ENCODE measurements at regions not wholly inside any gene's neighbourhood (a gene's known extent, or its start where the extent isn't known, plus 50 kb on each side); places are given as distances from the start of the nearest gene placed in this dataset.

GRCh38 chr2:39994151-39994550, 215.1 kb upstream of the THUMPD2 start (continued):
- TF ChIP-seq, protein P1, sequence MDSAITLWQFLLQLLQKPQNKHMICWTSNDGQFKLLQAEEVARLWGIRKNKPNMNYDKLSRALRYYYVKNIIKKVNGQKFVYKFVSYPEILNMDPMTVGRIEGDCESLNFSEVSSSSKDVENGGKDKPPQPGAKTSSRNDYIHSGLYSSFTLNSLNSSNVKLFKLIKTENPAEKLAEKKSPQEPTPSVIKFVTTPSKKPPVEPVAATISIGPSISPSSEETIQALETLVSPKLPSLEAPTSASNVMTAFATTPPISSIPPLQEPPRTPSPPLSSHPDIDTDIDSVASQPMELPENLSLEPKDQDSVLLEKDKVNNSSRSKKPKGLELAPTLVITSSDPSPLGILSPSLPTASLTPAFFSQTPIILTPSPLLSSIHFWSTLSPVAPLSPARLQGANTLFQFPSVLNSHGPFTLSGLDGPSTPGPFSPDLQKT (IDR thresholded peaks at IDR 0.05; ENCODE audit: borderline replicate concordance, low read depth, low read length): no peak
- TF ChIP-seq SCRT1 (tag by site-specific recombination; IDR thresholded peaks at IDR 0.05; ENCODE audit: borderline replicate concordance): no peak
- TF ChIP-seq ZNF155 (tag by site-specific recombination; IDR thresholded peaks at IDR 0.05): no peak
- no peak for TF ChIP-seq PRDM2 (tag by site-specific recombination; IDR thresholded peaks at IDR 0.05; ENCODE audit: borderline replicate concordance)
- no peak for TF ChIP-seq GFI1B (tag by site-specific recombination; IDR thresholded peaks at IDR 0.05)
- TF ChIP-seq ZNF223 (tag by site-specific recombination; IDR thresholded peaks at IDR 0.05): no peak
- no peak for TF ChIP-seq ZBTB7A (tag by site-specific recombination; IDR thresholded peaks at IDR 0.05; ENCODE audit: low read depth)
- TF ChIP-seq, protein P2, sequence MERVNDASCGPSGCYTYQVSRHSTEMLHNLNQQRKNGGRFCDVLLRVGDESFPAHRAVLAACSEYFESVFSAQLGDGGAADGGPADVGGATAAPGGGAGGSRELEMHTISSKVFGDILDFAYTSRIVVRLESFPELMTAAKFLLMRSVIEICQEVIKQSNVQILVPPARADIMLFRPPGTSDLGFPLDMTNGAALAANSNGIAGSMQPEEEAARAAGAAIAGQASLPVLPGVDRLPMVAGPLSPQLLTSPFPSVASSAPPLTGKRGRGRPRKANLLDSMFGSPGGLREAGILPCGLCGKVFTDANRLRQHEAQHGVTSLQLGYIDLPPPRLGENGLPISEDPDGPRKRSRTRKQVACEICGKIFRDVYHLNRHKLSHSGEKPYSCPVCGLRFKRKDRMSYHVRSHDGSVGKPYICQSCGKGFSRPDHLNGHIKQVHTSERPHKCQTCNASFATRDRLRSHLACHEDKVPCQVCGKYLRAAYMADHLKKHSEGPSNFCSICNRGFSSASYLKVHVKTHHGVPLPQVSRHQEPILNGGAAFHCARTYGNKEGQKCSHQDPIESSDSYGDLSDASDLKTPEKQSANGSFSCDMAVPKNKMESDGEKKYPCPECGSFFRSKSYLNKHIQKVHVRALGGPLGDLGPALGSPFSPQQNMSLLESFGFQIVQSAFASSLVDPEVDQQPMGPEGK (tag by site-specific recombination; IDR thresholded peaks at IDR 0.05): no peak
- TF ChIP-seq, protein P3, sequence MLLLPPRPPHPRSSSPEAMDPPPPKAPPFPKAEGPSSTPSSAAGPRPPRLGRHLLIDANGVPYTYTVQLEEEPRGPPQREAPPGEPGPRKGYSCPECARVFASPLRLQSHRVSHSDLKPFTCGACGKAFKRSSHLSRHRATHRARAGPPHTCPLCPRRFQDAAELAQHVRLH (tag by site-specific recombination; IDR thresholded peaks at IDR 0.05): no peak
- TF ChIP-seq ZNF660 (tag by site-specific recombination; IDR thresholded peaks at IDR 0.05): no peak
- TF ChIP-seq ZNF670 (tag by site-specific recombination; IDR thresholded peaks at IDR 0.05; ENCODE audit: low read depth): no peak
- TF ChIP-seq ZNF629 (tag by site-specific recombination; IDR thresholded peaks at IDR 0.05): no peak
- no peak for TF ChIP-seq ZNF610 (tag by site-specific recombination; IDR thresholded peaks at IDR 0.05; ENCODE audit: borderline replicate concordance)

DNA sequence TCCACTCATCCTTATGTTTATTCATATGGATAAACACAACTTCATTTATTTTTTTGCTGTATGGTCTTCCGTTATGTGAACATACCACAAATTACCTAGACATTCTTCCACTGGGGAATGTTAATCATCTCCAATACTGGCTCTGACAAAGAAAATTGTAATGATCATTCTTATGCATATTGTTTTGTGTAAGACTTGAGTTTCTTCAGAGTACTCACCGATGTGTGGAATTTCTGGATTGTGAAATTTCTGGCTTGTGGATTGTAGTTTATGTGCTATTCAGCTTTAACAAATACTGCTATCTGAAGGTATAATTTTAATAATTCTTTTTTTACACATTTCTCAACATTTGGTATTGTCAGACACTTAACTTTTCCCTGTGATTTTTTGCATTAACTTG, 212.2 kb upstream of the THUMPD2 start:
- H3K27ac ChIP-seq (ENCODE audit: extremely low read depth, low read depth, low read length): no peak overlapping the region
- POLR2A ChIA-PET: no interaction called here
- CTCF ChIA-PET: no interaction called here
- TF ChIP-seq ZNF416 (tag by site-specific recombination; IDR thresholded peaks at IDR 0.05): no peak
- TF ChIP-seq KLF16 (tag by site-specific recombination; IDR thresholded peaks at IDR 0.05): no peak
- TF ChIP-seq GLIS1 (tag by site-specific recombination; IDR thresholded peaks at IDR 0.05): no peak
- TF ChIP-seq BCL11A (tag by site-specific recombination; IDR thresholded peaks at IDR 0.05; ENCODE audit: low read depth): no peak
- TF ChIP-seq, protein P4, sequence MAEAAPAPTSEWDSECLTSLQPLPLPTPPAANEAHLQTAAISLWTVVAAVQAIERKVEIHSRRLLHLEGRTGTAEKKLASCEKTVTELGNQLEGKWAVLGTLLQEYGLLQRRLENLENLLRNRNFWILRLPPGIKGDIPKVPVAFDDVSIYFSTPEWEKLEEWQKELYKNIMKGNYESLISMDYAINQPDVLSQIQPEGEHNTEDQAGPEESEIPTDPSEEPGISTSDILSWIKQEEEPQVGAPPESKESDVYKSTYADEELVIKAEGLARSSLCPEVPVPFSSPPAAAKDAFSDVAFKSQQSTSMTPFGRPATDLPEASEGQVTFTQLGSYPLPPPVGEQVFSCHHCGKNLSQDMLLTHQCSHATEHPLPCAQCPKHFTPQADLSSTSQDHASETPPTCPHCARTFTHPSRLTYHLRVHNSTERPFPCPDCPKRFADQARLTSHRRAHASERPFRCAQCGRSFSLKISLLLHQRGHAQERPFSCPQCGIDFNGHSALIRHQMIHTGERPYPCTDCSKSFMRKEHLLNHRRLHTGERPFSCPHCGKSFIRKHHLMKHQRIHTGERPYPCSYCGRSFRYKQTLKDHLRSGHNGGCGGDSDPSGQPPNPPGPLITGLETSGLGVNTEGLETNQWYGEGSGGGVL (tag by site-specific recombination; IDR thresholded peaks at IDR 0.05): no peak
- TF ChIP-seq, protein P5, sequence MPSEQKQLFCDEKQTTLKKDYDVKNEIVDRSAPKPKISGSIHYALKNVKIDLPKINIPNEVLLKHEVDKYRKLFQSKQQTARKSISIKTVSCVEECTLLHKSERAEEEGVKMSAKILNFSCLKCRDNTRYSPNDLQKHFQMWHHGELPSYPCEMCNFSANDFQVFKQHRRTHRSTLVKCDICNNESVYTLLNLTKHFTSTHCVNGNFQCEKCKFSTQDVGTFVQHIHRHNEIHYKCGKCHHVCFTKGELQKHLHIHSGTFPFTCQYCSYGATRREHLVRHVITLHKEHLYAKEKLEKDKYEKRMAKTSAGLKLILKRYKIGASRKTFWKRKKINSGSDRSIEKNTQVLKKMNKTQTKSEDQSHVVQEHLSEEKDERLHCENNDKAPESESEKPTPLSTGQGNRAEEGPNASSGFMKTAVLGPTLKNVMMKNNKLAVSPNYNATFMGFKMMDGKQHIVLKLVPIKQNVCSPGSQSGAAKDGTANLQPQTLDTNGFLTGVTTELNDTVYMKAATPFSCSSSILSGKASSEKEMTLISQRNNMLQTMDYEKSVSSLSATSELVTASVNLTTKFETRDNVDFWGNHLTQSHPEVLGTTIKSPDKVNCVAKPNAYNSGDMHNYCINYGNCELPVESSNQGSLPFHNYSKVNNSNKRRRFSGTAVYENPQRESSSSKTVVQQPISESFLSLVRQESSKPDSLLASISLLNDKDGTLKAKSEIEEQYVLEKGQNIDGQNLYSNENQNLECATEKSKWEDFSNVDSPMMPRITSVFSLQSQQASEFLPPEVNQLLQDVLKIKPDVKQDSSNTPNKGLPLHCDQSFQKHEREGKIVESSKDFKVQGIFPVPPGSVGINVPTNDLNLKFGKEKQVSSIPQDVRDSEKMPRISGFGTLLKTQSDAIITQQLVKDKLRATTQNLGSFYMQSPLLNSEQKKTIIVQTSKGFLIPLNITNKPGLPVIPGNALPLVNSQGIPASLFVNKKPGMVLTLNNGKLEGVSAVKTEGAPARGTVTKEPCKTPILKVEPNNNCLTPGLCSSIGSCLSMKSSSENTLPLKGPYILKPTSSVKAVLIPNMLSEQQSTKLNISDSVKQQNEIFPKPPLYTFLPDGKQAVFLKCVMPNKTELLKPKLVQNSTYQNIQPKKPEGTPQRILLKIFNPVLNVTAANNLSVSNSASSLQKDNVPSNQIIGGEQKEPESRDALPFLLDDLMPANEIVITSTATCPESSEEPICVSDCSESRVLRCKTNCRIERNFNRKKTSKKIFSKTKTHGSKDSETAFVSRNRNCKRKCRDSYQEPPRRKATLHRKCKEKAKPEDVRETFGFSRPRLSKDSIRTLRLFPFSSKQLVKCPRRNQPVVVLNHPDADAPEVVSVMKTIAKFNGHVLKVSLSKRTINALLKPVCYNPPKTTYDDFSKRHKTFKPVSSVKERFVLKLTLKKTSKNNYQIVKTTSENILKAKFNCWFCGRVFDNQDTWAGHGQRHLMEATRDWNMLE (tag by site-specific recombination; conservative IDR thresholded peaks at IDR 0.05; ENCODE audit: low read depth): no peak
- TF ChIP-seq, protein P3 (tag by site-specific recombination; IDR thresholded peaks at IDR 0.05): no peak
- no peak for TF ChIP-seq FEZF1 (tag by site-specific recombination; IDR thresholded peaks at IDR 0.05)
- no peak for TF ChIP-seq ZNF121 (tag by site-specific recombination; IDR thresholded peaks at IDR 0.05)

More for the DNA sequence above, 212.2 kb upstream of the THUMPD2 start:
- no peaks in the 10 kb centered on the region for H3K36me3 ChIP-seq (ENCODE audit: control insufficient read depth in 2 of 2, insufficient read depth in 1 of 2, low read length in 2 of 2)
- H3K4me3 ChIP-seq (ENCODE audit: low read depth, low read length): no peak overlapping the region
- H3K9me3 ChIP-seq (ENCODE audit: control insufficient read depth, insufficient read depth, low read depth, low read length): no peaks in the 10 kb centered on the region
- H3K4me1 ChIP-seq (ENCODE audit: control insufficient read depth, insufficient read depth, low read length): no peaks in the 10 kb centered on the region
